Spleen (tissue), 11 donors: ENCODE measurements at regions not wholly inside any gene's neighbourhood (a gene's known extent, or its start where the extent isn't known, plus 50 kb on each side); places are given as distances from the start of the nearest gene placed in this dataset.

ENCODE experiments used
- DNase-seq: peaks from one replicate; pipeline ENCODE4 v3.0.0-alpha.2; 2020
- H3K27ac ChIP-seq, 8 donors: fragments of 200-600 bp; sonication (generic) in 7 of 8; 1 replicate in 4 of 8; 2 replicates in 4 of 8; pipeline versions ENCODE4 v1.5.0 to v1.8.0; 2016 to 2021; ENCODE audit warnings: inconsistent platforms in 4 of 8, mild to moderate bottlenecking in 4 of 8, moderate library complexity in 1 of 8
- H3K27me3 ChIP-seq, 7 donors: fragments of 200-600 bp; sonication (generic) in 6 of 7; replicated peaks in 1 of 7; 1 replicate in 4 of 7; 2 replicates in 3 of 7; pipeline versions ENCODE4 v1.5.0 to v1.8.0; 2016 to 2021; ENCODE audit warnings: inconsistent platforms in 3 of 7, mild to moderate bottlenecking in 1 of 7
- H3K36me3 ChIP-seq, 6 donors: fragments of 200-600 bp; sonication (generic) in 5 of 6; 1 replicate in 4 of 6; 2 replicates in 2 of 6; pipeline versions ENCODE4 v1.5.0 to v1.8.0; 2016 to 2021; ENCODE audit warnings: inconsistent platforms in 2 of 6
- H3K4me1 ChIP-seq, 6 donors: fragments of 200-600 bp; sonication (generic) in 5 of 6; 1 replicate in 3 of 6; 2 replicates in 3 of 6; pipeline versions ENCODE4 v1.5.0 to v1.8.0; 2016 to 2021; ENCODE audit warnings: inconsistent platforms in 3 of 6
- H3K4me3 ChIP-seq, 8 donors: fragments of 200-600 bp; sonication (generic) in 7 of 8; 1 replicate in 4 of 8; 2 replicates in 4 of 8; pipeline versions ENCODE4 v1.5.0 to v1.8.0; 2016 to 2021; ENCODE audit warnings: inconsistent platforms in 4 of 8, mild to moderate bottlenecking in 4 of 8, moderate library complexity in 2 of 8
- H3K9me3 ChIP-seq, 8 donors: fragments of 200-600 bp; sonication (generic) in 7 of 8; 1 replicate in 4 of 8; 2 replicates in 4 of 8; pipeline versions ENCODE4 v1.5.0 to v1.8.0; 2016 to 2021; ENCODE audit warnings: inconsistent platforms in 4 of 8
- CTCF ChIP-seq, 11 experiments: fragments of 200-600 bp in 7 of 11; fragments of 450-650 bp in 4 of 11; sonication (generic) in 4 of 11; IDR thresholded peaks in 8 of 11; conservative IDR thresholded peaks in 3 of 11; 1 replicate in 7 of 11; 2 replicates in 4 of 11; pipeline versions ENCODE4 v1.4.0 to v1.8.0; 2016 to 2021; ENCODE audit warnings: antibody characterized with exemption in 11 of 11, inconsistent platforms in 4 of 11, mild to moderate bottlenecking in 1 of 11
- POLR2A ChIP-seq, 3 donors: fragments of 450-650 bp; IDR thresholded peaks; one replicate each; pipeline ENCODE4 v1.5.1; 2017; ENCODE audit warnings: antibody characterized with exemption in 3 of 3, mild to moderate bottlenecking in 1 of 3
- POLR2AphosphoS5 ChIP-seq, 3 donors: sonication (generic); formaldehyde crosslinking; IDR thresholded peaks; one replicate each; pipeline ENCODE4 v1.5.1; 2017; ENCODE audit warnings: antibody characterized with exemption in 3 of 3
- WGBS, 5 donors: extraction: QIAGEN DNeasy Blood & Tissue Kit in 3 of 5; methylation state at CpG; one replicate each; pipeline versions ENCODE4 v1.1.5 to v1.1.7; 2013 to 2018; 5-methylcytosine and 5-hydroxymethylcytosine counted together
- intact Hi-C: fragments of 100-400 bp; cut with DNase I; formaldehyde crosslinking; loops from one replicate; pipeline ENCODE4 v1.15.0; 2023; ENCODE audit warnings: low total_unique reads
- donor health status: healthy with polysubstance abuse.
- donor health status: DM: no; HTN: no; CAD: no; lungs with moderate emphysema.
- donor health status: DM: no; HTN: no; CAD: no.
- donor health status: Bipolar disorder and iron deficiency.
- donor health status: healthy.
- donor health status: DM: no; HTN: no; CAD: no.
- donor health status: DM: yes; HTN: yes; CAD: no.

GRCh38 chr15:45943240-45943639, 308.4 kb downstream of the SQOR start:
- intact Hi-C loops, result no loop called here
- no peaks in the 10 kb centered on the region for H3K9me3 ChIP-seq
- no peaks in the 10 kb centered on the region for H3K36me3 ChIP-seq
- H3K27ac ChIP-seq, result no peak overlapping the region
- no peak for TF ChIP-seq POLR2AphosphoS5 (IDR thresholded peaks at IDR 0.05)
- TF ChIP-seq CTCF (IDR thresholded peaks at IDR 0.05 in 8 of 11, conservative IDR thresholded peaks at IDR 0.05 in 3 of 11), result no peak
- no peak for TF ChIP-seq POLR2A (IDR thresholded peaks at IDR 0.05)
- no peaks in the 10 kb centered on the region for H3K4me1 ChIP-seq
- no peak overlapping the region for H3K4me3 ChIP-seq
- no peaks in the 10 kb centered on the region for H3K27me3 ChIP-seq
- WGBS, 5 donors, result 73 to 88% (median 85%) methylated on average over 4 of the region's 4 CpGs
- DNase-seq, result no peak

- Histone ChIP-seq H3K9me3 (peaks cover 0 to 3% (median 0%) of the 10 kb centered on the region in 8 donors), H3K4me1 (no peaks in the 10 kb centered on the region), H3K27ac (no peak overlapping the region), H3K36me3 (no peaks in the 10 kb centered on the region), H3K4me3 (no peak overlapping the region), H3K27me3 (no peaks in the 10 kb centered on the region)
- no peak for TF ChIP-seq POLR2AphosphoS5 (IDR thresholded peaks at IDR 0.05)
- no peak for DNase-seq
- intact Hi-C loops, result no loop called here
Observed at GRCh38 chr15:45946111-45946510, 311.3 kb downstream of the SQOR start.

- H3K4me3 ChIP-seq, result no peak overlapping the region
- H3K27ac ChIP-seq, result no peak overlapping the region
- WGBS, 5 donors, result 30 to 36% (median 31%) methylated on average over 3 of the region's 3 CpGs
- no peaks in the 10 kb centered on the region for H3K27me3 ChIP-seq
- TF ChIP-seq CTCF (IDR thresholded peaks at IDR 0.05 in 8 of 11, conservative IDR thresholded peaks at IDR 0.05 in 3 of 11), result no peak
- no peak for TF ChIP-seq POLR2A (IDR thresholded peaks at IDR 0.05)
- no peak for TF ChIP-seq POLR2AphosphoS5 (IDR thresholded peaks at IDR 0.05)
- intact Hi-C loops, result no loop called here
- H3K36me3 ChIP-seq, result no peaks in the 10 kb centered on the region
- peaks cover 0 to 3% (median 0%) of the 10 kb centered on the region in 8 donors for H3K9me3 ChIP-seq
- no peaks in the 10 kb centered on the region for H3K4me1 ChIP-seq
- DNase-seq, result no peak
Observed at GRCh38 chr15:45948181-45948621, 313.4 kb downstream of the SQOR start.

GRCh38 chr15:45958924-45959323, 324.1 kb downstream of the SQOR start:
- 83 to 97% (median 84%) methylated on average over 3 of the region's 3 CpGs for WGBS, 5 donors
- no peaks in the 10 kb centered on the region for H3K27me3 ChIP-seq
- H3K36me3 ChIP-seq, result no peaks in the 10 kb centered on the region
- DNase-seq, result no peak
- H3K27ac ChIP-seq, result no peak overlapping the region
- H3K9me3 ChIP-seq, result peaks cover 0 to 50% (median 24%) of the 10 kb centered on the region in 8 donors
- H3K4me1 ChIP-seq, result no peaks in the 10 kb centered on the region
- no peak overlapping the region for H3K4me3 ChIP-seq
- TF ChIP-seq CTCF (IDR thresholded peaks at IDR 0.05 in 8 of 11, conservative IDR thresholded peaks at IDR 0.05 in 3 of 11) (no peak), POLR2AphosphoS5 (IDR thresholded peaks at IDR 0.05) (no peak), POLR2A (IDR thresholded peaks at IDR 0.05) (no peak)
- intact Hi-C loops, result no loop called here

- intact Hi-C loops, result no loop called here
- TF ChIP-seq POLR2AphosphoS5 (IDR thresholded peaks at IDR 0.05), result no peak
- no peak overlapping the region for H3K27ac ChIP-seq
- WGBS, 5 donors, result 73 to 89% (median 82%) methylated on average over 3 of the region's 3 CpGs
- no peak overlapping the region for H3K4me3 ChIP-seq
- peaks cover 0 to 49% (median 27%) of the 10 kb centered on the region in 8 donors for H3K9me3 ChIP-seq
- no peak for DNase-seq
- no peaks in the 10 kb centered on the region for H3K27me3 ChIP-seq
- H3K36me3 ChIP-seq, result no peaks in the 10 kb centered on the region
- no peaks in the 10 kb centered on the region for H3K4me1 ChIP-seq
Observed at GRCh38 chr15:45962733-45963132, 327.9 kb downstream of the SQOR start.
